Mesenchymal stem cell (in vitro differentiated cells and primary cell): ENCODE measurements at regions not wholly inside any gene's neighbourhood (a gene's known extent, or its start where the extent isn't known, plus 50 kb on each side); places are given as distances from the start of the nearest gene placed in this dataset.

Experiments used
- DNase-seq: peaks from one replicate; pipeline ENCODE4 v3.0.0-alpha.2; 2013
- H2AFZ ChIP-seq: one replicate; pipeline ENCODE4 v1.6.1; 2013; ENCODE audit warnings: low read depth, mild to moderate bottlenecking, control low read depth, inconsistent platforms, low read length, moderate library complexity
- H2AK5ac ChIP-seq: 2 replicates; pipeline ENCODE4 v1.6.1; 2013; ENCODE audit warnings: low read length, moderate library complexity, mild to moderate bottlenecking, inconsistent platforms; ENCODE audit not compliant: severe bottlenecking
- H2BK120ac ChIP-seq: one replicate; pipeline ENCODE4 v1.6.1; 2013; ENCODE audit warnings: low read depth, mild to moderate bottlenecking, inconsistent platforms, low read length, moderate library complexity
- H2BK12ac ChIP-seq, 2 experiments: one replicate each; pipeline ENCODE4 v1.6.1; 2013; ENCODE audit warnings: inconsistent platforms in 2 of 2, low read length in 2 of 2, mild to moderate bottlenecking in 2 of 2, moderate library complexity in 2 of 2, control low read depth in 1 of 2
- H2BK15ac ChIP-seq: one replicate; pipeline ENCODE4 v1.6.1; 2013; ENCODE audit warnings: mild to moderate bottlenecking, low read depth, inconsistent platforms; ENCODE audit not compliant: poor library complexity, severe bottlenecking
- H2BK5ac ChIP-seq: 2 replicates; pipeline ENCODE4 v1.6.1; 2013; ENCODE audit warnings: low read depth, mild to moderate bottlenecking, low read length, control low read depth, inconsistent platforms; ENCODE audit not compliant: poor library complexity, severe bottlenecking
- H3K14ac ChIP-seq, 2 experiments: one replicate each; pipeline ENCODE4 v1.6.1; 2013; ENCODE audit warnings: inconsistent platforms in 2 of 2, low read length in 2 of 2, control low read depth in 1 of 2, mild to moderate bottlenecking in 1 of 2, moderate library complexity in 1 of 2
- H3K18ac ChIP-seq, 2 experiments: one replicate each; pipeline ENCODE4 v1.6.1; 2013; ENCODE audit warnings: inconsistent platforms in 2 of 2, low read length in 2 of 2, control low read depth in 1 of 2, low read depth in 1 of 2, mild to moderate bottlenecking in 1 of 2
- H3K23ac ChIP-seq, 2 experiments: one replicate each; pipeline ENCODE4 v1.6.1; 2013; ENCODE audit warnings: inconsistent platforms in 2 of 2, low read length in 2 of 2, mild to moderate bottlenecking in 2 of 2, moderate library complexity in 2 of 2, control low read depth in 1 of 2
- H3K27ac ChIP-seq: 2 replicates; pipeline ENCODE4 v1.5.1; 2013; ENCODE audit warnings: mild to moderate bottlenecking, moderate library complexity, low read length, control low read depth, inconsistent platforms; ENCODE audit not compliant: poor library complexity, severe bottlenecking
- H3K27me3 ChIP-seq, 2 experiments: 2 replicates each; pipeline versions ENCODE4 v1.6.1 to v1.7.0; 2013; ENCODE audit warnings: low read length in 2 of 2, mild to moderate bottlenecking in 2 of 2, moderate library complexity in 2 of 2, control low read depth in 1 of 2, inconsistent platforms in 1 of 2; ENCODE audit not compliant: control insufficient read depth in 1 of 2, insufficient read depth in 1 of 2
- H3K36me3 ChIP-seq, 2 experiments: 2 replicates each; pipeline versions ENCODE4 v1.6.1 to v1.7.0; 2013; ENCODE audit warnings: low read length in 2 of 2, control low read depth in 1 of 2, inconsistent platforms in 1 of 2, low read depth in 1 of 2, mild to moderate bottlenecking in 1 of 2; ENCODE audit not compliant: insufficient read depth in 2 of 2, control insufficient read depth in 1 of 2
- H3K4ac ChIP-seq, 2 experiments: one replicate each; pipeline ENCODE4 v1.6.1; 2013; ENCODE audit warnings: inconsistent platforms in 2 of 2, low read length in 2 of 2, mild to moderate bottlenecking in 2 of 2, moderate library complexity in 2 of 2, control low read depth in 1 of 2, low read depth in 1 of 2
- H3K4me1 ChIP-seq: 2 replicates; pipeline ENCODE4 v1.6.1; 2013; ENCODE audit warnings: low read depth, low read length, control low read depth; ENCODE audit not compliant: control insufficient read depth, insufficient read depth
- H3K4me2 ChIP-seq: 2 replicates; pipeline ENCODE4 v1.6.1; 2013; ENCODE audit warnings: low read length, mild to moderate bottlenecking, inconsistent platforms; ENCODE audit not compliant: poor library complexity, severe bottlenecking
- H3K4me3 ChIP-seq, 2 experiments: 2 replicates each; pipeline versions ENCODE4 v1.5.1 to v1.7.0; 2013; ENCODE audit warnings: low read length in 2 of 2, mild to moderate bottlenecking in 2 of 2, control low read depth in 1 of 2, low read depth in 1 of 2; ENCODE audit not compliant: insufficient read depth in 1 of 2
- H3K79me1 ChIP-seq: replicated peaks from 2 replicates; pipeline ENCODE4 v1.6.1; 2013; ENCODE audit warnings: mild to moderate bottlenecking, control low read depth, low read length, inconsistent platforms; ENCODE audit not compliant: poor library complexity, severe bottlenecking
- H3K9ac ChIP-seq: 2 replicates; pipeline ENCODE4 v1.7.0; 2013; ENCODE audit warnings: mild to moderate bottlenecking, low read length, moderate library complexity
- H3K9me3 ChIP-seq: 2 replicates; pipeline ENCODE4 v1.7.0; 2013; ENCODE audit warnings: mild to moderate bottlenecking, low read length; ENCODE audit not compliant: control insufficient read depth
- H4K8ac ChIP-seq: one replicate; pipeline ENCODE4 v1.6.1; 2013; ENCODE audit warnings: inconsistent platforms, mild to moderate bottlenecking, low read length, moderate library complexity
- H4K91ac ChIP-seq: one replicate; pipeline ENCODE4 v1.6.1; 2013; ENCODE audit warnings: mild to moderate bottlenecking, low read length, inconsistent platforms
- WGBS: methylation state at CpG from one replicate; pipeline ENCODE4 v1.1.7; 2013; ENCODE audit warnings: mixed read lengths; 5-methylcytosine and 5-hydroxymethylcytosine counted together

- WGBS, result 73% methylated on average over 7 of the region's 7 CpGs
- no peaks in the 10 kb centered on the region for H3K36me3 ChIP-seq
Observed at GRCh38 chr17:31787857-31788570, 71.0 kb downstream of the COPRS start.

GRCh38 chr17:31786796-31787481, 72.1 kb downstream of the COPRS start:
- Histone ChIP-seq H3K18ac (no peak overlapping the region), H2AK5ac (no peak overlapping the region), H3K4me2 (no peak overlapping the region), H2BK120ac (no peak overlapping the region), H3K14ac (no peak overlapping the region), H3K23ac (no peak overlapping the region), H3K79me1 (no peaks in the 10 kb centered on the region), H3K9ac (no peak overlapping the region), H3K4me3 (no peak overlapping the region), H3K9me3 (no peaks in the 10 kb centered on the region), H3K4me1 (peaks cover 6% of the 10 kb centered on the region), H2BK5ac (no peak overlapping the region), H3K4ac (no peak overlapping the region), H3K27me3 (no peaks in the 10 kb centered on the region), H2AFZ (no peak overlapping the region), H4K91ac (no peak overlapping the region), H2BK15ac (no peak overlapping the region), H3K27ac (no peak overlapping the region), H2BK12ac (no peak overlapping the region), H4K8ac (no peak overlapping the region), H3K36me3 (no peaks in the 10 kb centered on the region)
- WGBS, result 95% methylated on average over 5 of the region's 7 CpGs
- DNase-seq, result no peak

More at GRCh38 chr17:31787857-31788570, 71.0 kb downstream of the COPRS start:
- no peak overlapping the region for H3K4me2 ChIP-seq
- peaks cover 0 to 2% of the 10 kb centered on the region in 2 experiments for H3K27me3 ChIP-seq
- H2AFZ ChIP-seq, result no peak overlapping the region
- H3K9ac ChIP-seq, result peak overlapping the region; percentile 62
- no peak overlapping the region for H3K14ac ChIP-seq
- no peak overlapping the region for H2BK12ac ChIP-seq
- H4K8ac ChIP-seq, result no peak overlapping the region
- no peak overlapping the region for H2BK15ac ChIP-seq
- H3K9me3 ChIP-seq, result no peaks in the 10 kb centered on the region
- H3K4me1 ChIP-seq, result peaks cover 6% of the 10 kb centered on the region
- H3K27ac ChIP-seq, result peak overlapping the region; percentile 9
- H3K23ac ChIP-seq, result no peak overlapping the region
- H3K4me3 ChIP-seq, result no peak overlapping the region
- H3K79me1 ChIP-seq, result no peaks in the 10 kb centered on the region
- no peak overlapping the region for H2BK5ac ChIP-seq
- H4K91ac ChIP-seq, result no peak overlapping the region
- no peak overlapping the region for H3K4ac ChIP-seq
- no peak overlapping the region for H2BK120ac ChIP-seq
- peak overlapping the region in 1 of 2 experiments; percentile 16 for H3K18ac ChIP-seq
- DNase-seq, result peak; percentile 61
- no peak overlapping the region for H2AK5ac ChIP-seq

GRCh38 chr17:31780483-31780882, 78.6 kb downstream of the COPRS start:
- H3K14ac ChIP-seq, result no peak overlapping the region
- DNase-seq, result no peak
- 97% methylated on average over 1 of the region's 1 CpG for WGBS
- H3K79me1 ChIP-seq, result no peaks in the 10 kb centered on the region
- H3K4ac ChIP-seq, result no peak overlapping the region
- H3K4me2 ChIP-seq, result no peak overlapping the region
- no peak overlapping the region for H4K91ac ChIP-seq
- no peaks in the 10 kb centered on the region for H3K36me3 ChIP-seq
- no peak overlapping the region for H2BK15ac ChIP-seq
- no peak overlapping the region for H3K18ac ChIP-seq
- H3K4me1 ChIP-seq, result peaks cover 6% of the 10 kb centered on the region
- H3K9me3 ChIP-seq, result peaks cover 4% of the 10 kb centered on the region
- no peak overlapping the region for H2AK5ac ChIP-seq
- H3K27me3 ChIP-seq, result no peaks in the 10 kb centered on the region
- no peak overlapping the region for H2BK120ac ChIP-seq
- H2BK5ac ChIP-seq, result no peak overlapping the region
- no peak overlapping the region for H3K9ac ChIP-seq
- H3K23ac ChIP-seq, result no peak overlapping the region
- H2BK12ac ChIP-seq, result no peak overlapping the region
- no peak overlapping the region for H4K8ac ChIP-seq
- H3K4me3 ChIP-seq, result no peak overlapping the region
- H3K27ac ChIP-seq, result no peak overlapping the region
- no peak overlapping the region for H2AFZ ChIP-seq

GRCh38 chr17:31778523-31778922, 80.5 kb downstream of the COPRS start:
- H3K9me3 ChIP-seq, result peaks cover 4% of the 10 kb centered on the region
- no peak for DNase-seq
- H3K79me1 ChIP-seq, result no peaks in the 10 kb centered on the region
- H4K8ac ChIP-seq, result no peak overlapping the region
- H3K27ac ChIP-seq, result peak overlapping the region; percentile 9
- 50% methylated on average over 2 of the region's 4 CpGs for WGBS
- no peak overlapping the region for H3K18ac ChIP-seq
- no peaks in the 10 kb centered on the region for H3K27me3 ChIP-seq
- no peak overlapping the region for H4K91ac ChIP-seq
- no peak overlapping the region for H3K9ac ChIP-seq
- H2BK5ac ChIP-seq, result no peak overlapping the region
- H3K14ac ChIP-seq, result no peak overlapping the region
- H3K23ac ChIP-seq, result no peak overlapping the region
- H3K4me3 ChIP-seq, result no peak overlapping the region
- no peaks in the 10 kb centered on the region for H3K36me3 ChIP-seq
- no peak overlapping the region for H3K4ac ChIP-seq
- no peak overlapping the region for H2BK15ac ChIP-seq
- H2AFZ ChIP-seq, result no peak overlapping the region
- no peak overlapping the region for H2BK120ac ChIP-seq
- no peak overlapping the region for H2BK12ac ChIP-seq
- no peak overlapping the region for H3K4me2 ChIP-seq
- H2AK5ac ChIP-seq, result no peak overlapping the region
- peaks cover 6% of the 10 kb centered on the region for H3K4me1 ChIP-seq
